ENCODE measurements at regions not wholly inside any gene's neighbourhood (a gene's known extent, or its start where the extent isn't known, plus 50 kb on each side); places are given as distances from the start of the nearest gene placed in this dataset.

GRCh38 chr1:47506053-47506452, 68.2 kb downstream of the FOXD2 start:
- TF ChIP-seq POLR2AphosphoS5 (IDR thresholded peaks at IDR 0.05; ENCODE audit: low read depth) (no peak), CTCF (IDR thresholded peaks at IDR 0.05; ENCODE audit: insufficient read depth, low read length) (no peak), GABPA (IDR thresholded peaks at IDR 0.05; ENCODE audit: low read depth) (no peak), SPI1 (IDR thresholded peaks at IDR 0.05; ENCODE audit: borderline replicate concordance, low read depth) (no peak), REST (IDR thresholded peaks at IDR 0.05; ENCODE audit: insufficient replicate concordance, low read depth) (no peak)
- Histone ChIP-seq H3K27ac (replicated peaks) (no peak overlapping the region), H3K27me3 (ENCODE audit: insufficient read depth, poor library complexity, severe bottlenecking) (peaks cover 38% of the 10 kb centered on the region), H3K4me3 (replicated peaks; ENCODE audit: insufficient read depth, low read length) (no peak overlapping the region)
- DNase-seq (ENCODE audit: low read depth in 1 of 2, low spot score in 1 of 2), result no peak

DNA sequence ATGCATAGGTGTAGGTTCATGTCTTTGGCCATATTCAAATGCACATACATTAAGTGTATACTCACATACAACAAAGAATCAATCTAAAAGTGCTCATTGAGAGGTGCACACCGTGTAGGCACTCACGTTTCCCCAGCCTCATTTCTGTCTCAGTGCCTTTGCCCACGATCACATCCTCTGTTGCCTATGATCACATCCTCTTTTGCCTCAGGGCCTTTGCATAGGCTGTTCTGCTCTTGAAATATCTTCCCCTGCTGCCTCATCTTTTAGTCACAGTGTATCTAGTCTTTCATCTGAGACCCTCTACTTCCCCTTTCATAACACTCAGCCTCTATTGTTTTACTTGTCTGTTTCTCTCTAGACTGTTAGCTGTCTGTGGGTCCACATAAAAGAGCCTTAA, 69.3 kb downstream of the FOXD2 start:
- TF ChIP-seq SPI1 (IDR thresholded peaks at IDR 0.05; ENCODE audit: borderline replicate concordance, low read depth), result no peak
- TF ChIP-seq CTCF (IDR thresholded peaks at IDR 0.05; ENCODE audit: insufficient read depth, low read length), result no peak
- no peak for TF ChIP-seq REST (IDR thresholded peaks at IDR 0.05; ENCODE audit: insufficient replicate concordance, low read depth)
- TF ChIP-seq GABPA (IDR thresholded peaks at IDR 0.05; ENCODE audit: low read depth), result no peak
- TF ChIP-seq POLR2AphosphoS5 (IDR thresholded peaks at IDR 0.05; ENCODE audit: low read depth), result no peak
- no peak overlapping the region for H3K4me3 ChIP-seq (replicated peaks; ENCODE audit: insufficient read depth, low read length)
- peaks cover 36% of the 10 kb centered on the region for H3K27me3 ChIP-seq (ENCODE audit: insufficient read depth, poor library complexity, severe bottlenecking)
- no peak overlapping the region for H3K27ac ChIP-seq (replicated peaks)
- no peak for DNase-seq (ENCODE audit: low read depth in 1 of 2, low spot score in 1 of 2)

DNA sequence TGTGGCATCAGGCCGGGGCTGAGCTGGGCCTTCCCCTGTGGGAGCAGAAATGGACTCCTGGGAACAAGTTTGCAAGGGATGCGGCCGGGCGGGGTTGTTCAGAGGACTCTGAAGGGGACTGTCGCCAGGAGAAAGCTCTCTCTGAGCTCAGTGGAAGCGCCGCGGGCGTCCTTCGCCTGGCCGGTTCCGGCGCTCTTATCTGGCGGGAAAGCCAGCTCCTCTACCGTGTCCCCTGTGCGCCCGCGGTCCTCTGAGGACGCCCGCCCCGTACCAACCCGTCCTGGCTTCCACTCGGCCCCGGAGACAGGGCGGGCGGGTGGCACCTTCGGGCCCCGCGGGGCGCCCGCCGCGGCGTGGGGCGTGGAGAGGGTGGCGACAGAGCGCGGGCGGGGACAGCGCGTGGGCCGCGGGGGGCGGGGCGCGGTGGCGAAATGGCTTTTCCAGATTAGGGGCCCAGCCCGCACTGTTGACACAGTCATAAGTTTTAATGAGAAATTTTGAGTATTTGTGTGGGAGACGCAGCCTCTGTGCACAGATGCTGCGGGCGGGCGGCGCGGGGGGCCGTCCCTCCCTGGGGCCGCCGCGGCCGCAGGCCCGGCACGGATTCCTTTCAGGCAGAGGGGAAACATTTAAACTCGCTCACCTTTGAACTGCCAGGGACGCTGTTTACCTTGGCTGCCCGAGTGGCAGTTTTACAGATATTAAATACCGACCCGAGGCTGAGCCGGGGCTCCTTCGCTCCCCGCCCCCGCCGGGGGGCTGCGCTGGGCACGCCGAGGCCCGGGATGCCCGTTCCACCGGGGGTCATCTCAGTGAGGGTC, 70.2 kb downstream of the FOXD2 start:
- Histone ChIP-seq H3K4me3 (replicated peaks; ENCODE audit: insufficient read depth, low read length) (no peak overlapping the region), H3K27ac (replicated peaks) (no peak overlapping the region), H3K27me3 (ENCODE audit: insufficient read depth, poor library complexity, severe bottlenecking) (peaks cover 36% of the 10 kb centered on the region)
- TF ChIP-seq GABPA (IDR thresholded peaks at IDR 0.05; ENCODE audit: low read depth), result no peak
- no peak for TF ChIP-seq SPI1 (IDR thresholded peaks at IDR 0.05; ENCODE audit: borderline replicate concordance, low read depth)
- TF ChIP-seq POLR2AphosphoS5 (IDR thresholded peaks at IDR 0.05; ENCODE audit: low read depth), result no peak
- TF ChIP-seq CTCF (IDR thresholded peaks at IDR 0.05; ENCODE audit: insufficient read depth, low read length), result no peak
- no peak for TF ChIP-seq REST (IDR thresholded peaks at IDR 0.05; ENCODE audit: insufficient replicate concordance, low read depth)
- no peak for DNase-seq (ENCODE audit: low read depth in 1 of 2, low spot score in 1 of 2)
